ENCODE measurements at regions not wholly inside any gene's neighbourhood (a gene's known extent, or its start where the extent isn't known, plus 50 kb on each side); places are given as distances from the start of the nearest gene placed in this dataset.

- no peaks in the 10 kb centered on the region for H3K4me1 ChIP-seq (ENCODE audit: control insufficient read depth, insufficient read depth, low read length)
- POLR2A ChIA-PET = no interaction called here
- in situ Hi-C loops (cut with HindIII; ENCODE audit: low pct_unique_long_range_greater_than_20kb, low sequenced_read_pairs) = no loop called here
- ATAC-seq (no peak), DNase-seq (ENCODE audit: low read depth, low spot score) (no peak)
- TF ChIP-seq REST (IDR thresholded peaks at IDR 0.05; ENCODE audit: insufficient read depth in 1 of 2, low read depth in 2 of 2, low read length in 1 of 2) (peak; percentile 90 to 91), SIN3A (IDR thresholded peaks at IDR 0.05; ENCODE audit: borderline replicate concordance, insufficient read depth, low read depth, low read length) (no peak)
- BruUV-seq (replicated peaks) = no TSS peak
- no peaks in the 10 kb centered on the region for H3K27me3 ChIP-seq (ENCODE audit: control insufficient read depth, insufficient read depth, low read length)
- CTCF ChIA-PET = no interaction called here
- H3K27ac ChIP-seq (ENCODE audit: low read length) = no peak overlapping the region
- no peaks in the 10 kb centered on the region for H3K36me3 ChIP-seq (ENCODE audit: control insufficient read depth, insufficient read depth, low read length)
- no peak overlapping the region for H3K4me3 ChIP-seq (ENCODE audit: low read depth in 2 of 2, low read length in 2 of 2)
- H3K9me3 ChIP-seq (ENCODE audit: control insufficient read depth, insufficient read depth, low read depth, low read length) = no peaks in the 10 kb centered on the region
- intact Hi-C loops (cut with micrococcal nuclease; ENCODE audit: unreplicated experiment) = no loop called here
These were observed 89.5 kb upstream of the ATP2B2 start for GRCh38 chr3:10594915-10595314.

- Histone ChIP-seq H3K36me3 (ENCODE audit: control insufficient read depth, insufficient read depth, low read length) (no peaks in the 10 kb centered on the region), H3K27me3 (ENCODE audit: control insufficient read depth, insufficient read depth, low read length) (no peaks in the 10 kb centered on the region), H3K4me1 (ENCODE audit: control insufficient read depth, insufficient read depth, low read length) (no peaks in the 10 kb centered on the region), H3K27ac (ENCODE audit: low read length) (no peak overlapping the region), H3K4me3 (ENCODE audit: low read depth in 2 of 2, low read length in 2 of 2) (no peak overlapping the region), H3K9me3 (ENCODE audit: control insufficient read depth, insufficient read depth, low read depth, low read length) (no peaks in the 10 kb centered on the region)
- POLR2A ChIA-PET = interaction anchor here (0.7 kb wide), 1 partner anchor 441 kb away, joined by 5 read pairs; no protein-coding TSS in a partner anchor
- CTCF ChIA-PET = no interaction called here
- BruUV-seq (replicated peaks) = no TSS peak
- intact Hi-C loops (cut with micrococcal nuclease; ENCODE audit: unreplicated experiment) (no loop called here), in situ Hi-C loops (cut with HindIII; ENCODE audit: low pct_unique_long_range_greater_than_20kb, low sequenced_read_pairs) (no loop called here)
- no peak for TF ChIP-seq TCF7L2 (IDR thresholded peaks at IDR 0.05; ENCODE audit: low read depth, low read length)
- ATAC-seq = no peak
- no peak for DNase-seq (ENCODE audit: low read depth, low spot score)
These were observed 91.5 kb upstream of the ATP2B2 start for GRCh38 chr3:10596746-10597448.

DNA sequence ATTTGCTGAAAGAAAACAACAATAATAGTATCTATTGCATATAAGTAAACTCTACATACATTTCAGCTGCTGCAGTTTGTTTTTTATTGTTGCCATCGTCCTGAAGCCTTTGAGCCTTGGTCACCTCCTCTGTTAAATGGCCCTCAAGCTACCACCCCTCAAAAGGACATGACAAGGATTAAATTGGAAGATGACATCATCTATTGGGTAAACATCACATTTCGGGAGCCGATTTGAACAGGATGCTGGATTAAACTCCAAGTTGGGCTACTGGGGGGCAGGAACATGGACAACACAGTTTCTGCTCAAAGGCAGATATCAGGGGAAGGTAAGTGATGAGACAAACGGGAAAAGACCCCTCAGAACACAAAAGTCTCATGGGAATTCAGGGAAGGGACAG, 92.3 kb upstream of the ATP2B2 start:
- Histone ChIP-seq H3K27me3 (ENCODE audit: control insufficient read depth, insufficient read depth, low read length) (no peaks in the 10 kb centered on the region), H3K4me1 (ENCODE audit: control insufficient read depth, insufficient read depth, low read length) (no peaks in the 10 kb centered on the region), H3K4me3 (ENCODE audit: low read depth in 2 of 2, low read length in 2 of 2) (no peak overlapping the region), H3K36me3 (ENCODE audit: control insufficient read depth, insufficient read depth, low read length) (no peaks in the 10 kb centered on the region), H3K9me3 (ENCODE audit: control insufficient read depth, insufficient read depth, low read depth, low read length) (no peaks in the 10 kb centered on the region), H3K27ac (ENCODE audit: low read length) (no peak overlapping the region)
- in situ Hi-C loops (cut with HindIII; ENCODE audit: low pct_unique_long_range_greater_than_20kb, low sequenced_read_pairs) = no loop called here
- DNase-seq (ENCODE audit: low read depth, low spot score) (no peak), ATAC-seq (no peak)
- BruUV-seq (replicated peaks) = no TSS peak
- CTCF ChIA-PET = no interaction called here
- POLR2A ChIA-PET = no interaction called here
- intact Hi-C loops (cut with micrococcal nuclease; ENCODE audit: unreplicated experiment) = no loop called here
- TF ChIP-seq POLR2AphosphoS5 (IDR thresholded peaks at IDR 0.05; ENCODE audit: low read depth, low read length) = no peak
- TF ChIP-seq REST (IDR thresholded peaks at IDR 0.05; ENCODE audit: insufficient read depth in 1 of 2, low read depth in 2 of 2, low read length in 1 of 2) = no peak
- no peak for TF ChIP-seq TCF7L2 (IDR thresholded peaks at IDR 0.05; ENCODE audit: low read depth, low read length)
- no peak for TF ChIP-seq SIN3A (IDR thresholded peaks at IDR 0.05; ENCODE audit: borderline replicate concordance, insufficient read depth, low read depth, low read length)
- no peak for TF ChIP-seq CTCF (IDR thresholded peaks at IDR 0.05)
